ENCODE measurements at regions not wholly inside any gene's neighbourhood (a gene's known extent, or its start where the extent isn't known, plus 50 kb on each side); places are given as distances from the start of the nearest gene placed in this dataset.
"Not testable (repeated sequence)": the region's sequence is repeated elsewhere in the genome, so short reads cannot be mapped to it uniquely, and the experiment has no call there.

DNA sequence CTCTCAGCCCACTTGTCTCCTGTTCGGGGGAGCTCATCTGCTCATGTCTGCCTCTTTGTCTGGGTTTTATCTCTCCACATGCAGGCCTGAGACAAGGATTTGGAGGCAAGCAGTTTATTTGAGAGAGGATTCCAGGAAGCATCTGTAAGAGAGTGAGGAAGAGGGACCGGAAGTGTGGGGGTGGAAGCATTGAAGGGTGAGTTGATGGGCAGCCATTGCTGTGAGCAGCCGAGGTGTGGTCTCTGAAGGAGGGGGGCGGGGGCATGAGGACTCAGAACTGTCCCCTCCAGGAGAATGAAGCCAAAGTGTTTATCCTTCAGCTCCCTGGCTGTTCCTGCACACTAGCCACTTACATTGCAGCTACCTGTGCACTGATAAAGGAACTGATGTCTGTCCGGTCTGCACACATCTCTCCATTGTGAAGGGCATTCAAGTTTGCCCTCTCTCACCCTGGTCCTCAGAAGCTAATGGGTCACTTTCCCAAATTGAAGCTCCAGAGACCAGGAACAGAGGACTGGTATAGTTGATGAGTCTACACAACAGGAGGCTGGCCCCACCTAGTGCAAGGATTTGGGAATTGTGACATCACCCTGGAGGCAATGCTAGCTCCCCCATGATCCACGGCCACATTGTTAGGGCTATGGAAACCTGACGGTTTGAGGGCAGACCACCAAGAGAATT, 100.5 kb upstream of the FOXA2 start:
- no peak for DNase-seq
- Mint-ChIP-seq H3K4me3 (no peak overlapping the region), H3K27me3 (no peaks in the 10 kb centered on the region), H3K27ac (no peak overlapping the region), H3K4me1 (peaks cover 2% of the 10 kb centered on the region), H3K9me3 (no peaks in the 10 kb centered on the region), H3K36me3 (ENCODE audit: low read depth) (no peaks in the 10 kb centered on the region)
- intact Hi-C loops (cut with micrococcal nuclease), result no loop called here

DNA sequence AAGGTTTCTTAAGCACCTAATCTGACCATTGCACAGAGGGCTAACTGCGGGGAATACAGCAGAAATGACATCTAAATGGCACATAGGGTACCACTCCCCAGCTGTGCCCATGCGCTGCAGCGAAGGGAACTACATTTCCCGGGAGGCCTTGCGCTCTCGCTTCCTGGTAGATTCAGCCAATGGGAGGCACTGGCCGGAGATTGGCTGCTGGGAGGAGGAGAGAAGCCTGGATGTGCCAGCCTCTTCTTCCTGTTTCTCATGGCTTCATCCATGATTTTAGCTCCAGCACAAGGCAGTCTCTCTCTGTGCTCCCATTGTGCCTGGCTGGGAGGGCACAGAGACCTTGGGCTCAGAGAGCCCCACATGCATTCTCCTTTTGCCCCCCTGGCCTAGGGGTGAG, 101.7 kb upstream of the FOXA2 start:
- Mint-ChIP-seq H3K4me3 (no peak overlapping the region), H3K27ac (no peak overlapping the region), H3K9me3 (no peaks in the 10 kb centered on the region), H3K4me1 (peaks cover 2% of the 10 kb centered on the region), H3K36me3 (ENCODE audit: low read depth) (no peaks in the 10 kb centered on the region), H3K27me3 (no peaks in the 10 kb centered on the region)
- no peak for DNase-seq
- intact Hi-C loops (cut with micrococcal nuclease), result no loop called here

- Mint-ChIP-seq H3K27ac (no peak overlapping the region), H3K27me3 (no peaks in the 10 kb centered on the region), H3K4me1 (peaks cover 2% of the 10 kb centered on the region), H3K4me3 (no peak overlapping the region), H3K36me3 (ENCODE audit: low read depth) (no peaks in the 10 kb centered on the region), H3K9me3 (no peaks in the 10 kb centered on the region)
- no peak for DNase-seq
- intact Hi-C loops (cut with micrococcal nuclease), result no loop called here
Measured at GRCh38 chr20:22687676-22688349, 103.4 kb upstream of the FOXA2 start.

GRCh38 chr20:22688485-22688884, 104.1 kb upstream of the FOXA2 start:
- Mint-ChIP-seq H3K4me3 (no peak overlapping the region), H3K36me3 (ENCODE audit: low read depth) (no peaks in the 10 kb centered on the region), H3K4me1 (peaks cover 2% of the 10 kb centered on the region), H3K9me3 (no peaks in the 10 kb centered on the region), H3K27ac (no peak overlapping the region), H3K27me3 (no peaks in the 10 kb centered on the region)
- DNase-seq, result no peak
- intact Hi-C loops (cut with micrococcal nuclease), result no loop called here

- Mint-ChIP-seq H3K9me3 (no peaks in the 10 kb centered on the region), H3K27me3 (no peaks in the 10 kb centered on the region), H3K4me1 (peaks cover 2% of the 10 kb centered on the region), H3K27ac (no peak overlapping the region), H3K36me3 (ENCODE audit: low read depth) (no peaks in the 10 kb centered on the region), H3K4me3 (no peak overlapping the region)
- DNase-seq, result no peak
- intact Hi-C loops (cut with micrococcal nuclease), result no loop called here
Measured at GRCh38 chr20:22689266-22689665, 104.9 kb upstream of the FOXA2 start.

DNA sequence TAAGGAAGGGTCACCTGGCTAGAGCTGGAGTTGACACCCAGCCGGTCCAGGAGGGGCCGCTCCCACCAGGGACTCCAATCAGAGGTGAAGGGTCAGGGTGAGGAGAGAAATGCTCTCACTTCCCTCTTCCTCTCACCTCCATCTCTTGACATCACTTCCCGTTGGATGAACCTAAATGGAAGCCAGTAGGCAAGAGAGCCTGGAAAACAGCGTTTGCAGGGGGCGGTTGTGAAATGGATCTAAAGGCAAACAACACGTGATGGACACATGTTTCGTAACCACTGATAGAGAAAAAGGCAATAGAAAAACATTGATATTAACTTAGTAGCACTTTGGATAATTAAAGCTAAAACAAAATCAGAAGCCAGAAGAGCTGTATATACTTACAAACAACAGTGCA, 105.6 kb upstream of the FOXA2 start:
- intact Hi-C loops (cut with micrococcal nuclease), result no loop called here
- Mint-ChIP-seq H3K4me1 (no peaks in the 10 kb centered on the region), H3K4me3 (no peak overlapping the region)

DNA sequence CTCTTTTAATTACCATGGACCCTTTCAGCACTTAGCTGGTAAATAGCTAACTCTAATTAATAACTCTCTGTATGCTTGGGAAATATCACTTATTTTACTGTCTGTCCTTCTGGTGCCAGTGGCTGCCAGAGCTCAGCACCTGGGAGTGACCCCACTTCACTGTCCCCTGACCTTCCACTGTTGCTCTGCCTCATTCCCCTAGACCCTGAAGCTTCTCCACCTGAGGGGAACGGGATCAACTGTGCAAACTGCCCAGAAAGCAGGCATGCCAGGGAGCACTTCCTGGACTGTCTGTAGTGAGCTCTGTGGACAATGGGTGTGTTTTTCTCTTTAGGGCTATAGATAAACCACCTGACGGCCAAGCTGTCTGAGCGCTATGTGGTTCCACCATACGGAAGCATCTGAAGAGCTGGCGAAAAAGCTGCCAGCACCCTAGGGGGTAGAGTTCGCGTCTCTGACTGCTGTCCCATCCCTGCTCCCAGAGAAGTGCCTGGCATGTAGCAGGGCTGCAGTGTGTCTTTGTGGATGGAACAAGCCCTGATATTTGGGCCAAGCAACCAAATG, 106.3 kb upstream of the FOXA2 start:
- Mint-ChIP-seq H3K4me3 (no peak overlapping the region), H3K27me3 (no peaks in the 10 kb centered on the region), H3K9me3 (no peaks in the 10 kb centered on the region), H3K27ac (no peak overlapping the region), H3K4me1 (no peaks in the 10 kb centered on the region), H3K36me3 (ENCODE audit: low read depth) (no peaks in the 10 kb centered on the region)
- no peak for DNase-seq
- intact Hi-C loops (cut with micrococcal nuclease), result loop anchor here (1.0 kb wide), 1 partner anchor 545 kb away; no protein-coding TSS in a partner anchor

More for the DNA sequence above, 105.6 kb upstream of the FOXA2 start:
- no peaks in the 10 kb centered on the region for H3K27me3 Mint-ChIP-seq
- no peaks in the 10 kb centered on the region for H3K9me3 Mint-ChIP-seq
- no peak overlapping the region for H3K27ac Mint-ChIP-seq
- no peak for DNase-seq
- no peaks in the 10 kb centered on the region for H3K36me3 Mint-ChIP-seq (ENCODE audit: low read depth)

DNA sequence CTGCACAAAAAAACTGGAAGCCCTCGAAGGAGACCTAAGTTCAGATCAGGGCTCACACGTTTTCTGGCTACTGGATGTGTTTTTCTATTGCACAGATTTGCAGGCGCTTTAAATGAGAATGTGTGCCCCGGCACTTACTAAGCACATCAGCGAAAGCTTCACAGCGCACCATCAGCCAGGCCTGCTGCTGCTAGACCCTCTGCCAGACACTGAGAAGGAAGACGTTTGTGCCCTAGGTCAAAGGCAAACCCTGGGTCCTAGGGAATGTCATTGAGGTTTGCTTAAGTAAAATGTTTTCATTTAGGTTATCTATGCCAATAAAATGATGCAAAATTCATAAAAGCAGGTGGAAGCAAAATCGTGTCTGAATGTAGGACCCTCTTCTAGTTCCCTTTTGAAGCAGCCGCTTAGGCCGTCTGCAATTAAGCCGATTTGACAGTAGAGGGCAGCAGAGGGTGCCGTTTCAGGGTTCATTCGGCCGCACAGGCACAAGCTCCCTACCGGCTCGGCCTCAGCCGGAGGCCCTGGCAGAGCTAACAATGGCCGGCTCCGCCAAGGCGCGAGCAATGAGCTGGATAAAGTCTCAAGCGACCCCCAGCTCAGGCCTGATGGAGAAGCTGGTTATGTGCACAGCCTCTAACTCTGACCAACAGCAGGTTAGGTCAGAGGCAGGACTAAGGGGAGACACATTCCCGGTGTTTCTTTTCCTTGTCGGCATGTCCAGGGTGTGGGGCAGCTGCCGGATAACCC, 107.2 kb upstream of the FOXA2 start:
- H3K27ac Mint-ChIP-seq, result no peak overlapping the region
- no peaks in the 10 kb centered on the region for H3K4me1 Mint-ChIP-seq
- H3K9me3 Mint-ChIP-seq, result no peaks in the 10 kb centered on the region
- H3K27me3 Mint-ChIP-seq, result no peaks in the 10 kb centered on the region
- H3K4me3 Mint-ChIP-seq, result no peak overlapping the region
- no peaks in the 10 kb centered on the region for H3K36me3 Mint-ChIP-seq (ENCODE audit: low read depth)
- intact Hi-C loops (cut with micrococcal nuclease), result loop anchor here (1.0 kb wide), 1 partner anchor 544 kb away; no protein-coding TSS in a partner anchor
- peak; percentile 86 for DNase-seq

GRCh38 chr20:22692119-22692475, 107.7 kb upstream of the FOXA2 start:
- Mint-ChIP-seq H3K9me3 (no peaks in the 10 kb centered on the region), H3K36me3 (ENCODE audit: low read depth) (no peaks in the 10 kb centered on the region), H3K4me1 (no peaks in the 10 kb centered on the region), H3K27ac (no peak overlapping the region), H3K27me3 (no peaks in the 10 kb centered on the region), H3K4me3 (no peak overlapping the region)
- intact Hi-C loops (cut with micrococcal nuclease), result no loop called here
- DNase-seq, result no peak

- H3K27me3 Mint-ChIP-seq; H3K4me1 Mint-ChIP-seq; intact Hi-C loops (cut with micrococcal nuclease); H3K27ac Mint-ChIP-seq; H3K36me3 Mint-ChIP-seq (ENCODE audit: low read depth); H3K4me3 Mint-ChIP-seq; H3K9me3 Mint-ChIP-seq; DNase-seq: not testable (repeated sequence)
Measured at GRCh38 chr20:22692620-22693019, 108.2 kb upstream of the FOXA2 start.

GRCh38 chr20:22696759-22697158, 112.4 kb upstream of the FOXA2 start:
- intact Hi-C loops (cut with micrococcal nuclease), result no loop called here
- H3K27ac Mint-ChIP-seq, result no peak overlapping the region
- no peaks in the 10 kb centered on the region for H3K4me1 Mint-ChIP-seq
- H3K36me3 Mint-ChIP-seq (ENCODE audit: low read depth), result no peaks in the 10 kb centered on the region
- DNase-seq, result no peak
- no peaks in the 10 kb centered on the region for H3K9me3 Mint-ChIP-seq
- H3K4me3 Mint-ChIP-seq, result no peak overlapping the region
- no peaks in the 10 kb centered on the region for H3K27me3 Mint-ChIP-seq

DNA sequence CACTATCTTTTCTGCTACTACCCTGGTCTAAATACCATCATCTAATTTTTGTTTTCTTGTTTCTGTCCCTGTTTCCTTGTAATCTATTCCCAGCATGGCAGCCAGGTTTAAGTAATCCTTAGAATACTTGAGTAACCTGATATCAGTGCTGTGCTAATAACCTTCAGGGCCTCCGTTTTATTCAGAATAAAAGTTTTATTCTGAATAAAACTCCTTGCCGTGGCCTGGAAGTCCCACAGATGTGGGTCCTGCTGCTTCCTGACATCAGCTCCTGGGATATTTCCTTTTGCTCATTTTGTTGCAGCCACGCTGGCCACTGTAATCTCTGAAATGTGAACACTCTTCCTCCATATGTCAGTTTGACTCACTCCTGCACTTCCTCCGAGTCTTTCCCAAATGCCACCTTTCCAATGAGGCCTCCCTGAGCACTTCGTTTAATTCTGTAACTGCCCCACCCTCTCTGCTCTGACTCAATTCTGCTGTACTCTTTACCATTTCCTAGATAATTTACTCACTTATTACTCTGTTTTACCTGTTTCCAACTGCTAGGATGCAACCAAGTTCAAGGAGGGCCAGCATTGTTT, 114.0 kb upstream of the FOXA2 start:
- Mint-ChIP-seq H3K27me3 (no peaks in the 10 kb centered on the region), H3K36me3 (ENCODE audit: low read depth) (no peaks in the 10 kb centered on the region), H3K27ac (no peak overlapping the region), H3K4me1 (no peaks in the 10 kb centered on the region), H3K9me3 (no peaks in the 10 kb centered on the region), H3K4me3 (no peak overlapping the region)
- intact Hi-C loops (cut with micrococcal nuclease), result no loop called here
- no peak for DNase-seq

DNA sequence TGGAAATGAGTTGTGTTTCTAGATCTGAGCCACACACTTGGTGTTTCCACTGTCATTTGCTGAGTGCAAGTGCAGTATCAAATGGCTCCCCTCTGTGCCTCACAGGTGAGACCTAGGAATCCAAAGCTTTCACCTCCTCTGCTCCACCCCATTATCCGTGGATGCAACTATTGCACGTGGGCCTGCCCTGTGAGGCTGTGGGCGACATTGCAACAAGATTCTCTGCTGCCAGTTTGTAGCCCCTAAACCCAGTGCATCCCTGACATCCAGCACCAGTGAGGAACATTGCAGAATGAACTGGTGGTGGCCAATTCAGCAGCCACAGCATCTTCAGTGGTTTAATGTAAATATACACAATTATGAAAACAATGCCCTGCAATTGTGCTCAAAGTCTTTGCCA, 115.0 kb upstream of the FOXA2 start:
- DNase-seq, result no peak
- H3K27ac Mint-ChIP-seq, result no peak overlapping the region
- no peaks in the 10 kb centered on the region for H3K4me1 Mint-ChIP-seq
- no peaks in the 10 kb centered on the region for H3K36me3 Mint-ChIP-seq (ENCODE audit: low read depth)
- no peaks in the 10 kb centered on the region for H3K9me3 Mint-ChIP-seq
- H3K4me3 Mint-ChIP-seq, result no peak overlapping the region
- no peaks in the 10 kb centered on the region for H3K27me3 Mint-ChIP-seq
- intact Hi-C loops (cut with micrococcal nuclease), result no loop called here

- no peak overlapping the region for H3K27ac Mint-ChIP-seq
- no peak for DNase-seq
- no peaks in the 10 kb centered on the region for H3K27me3 Mint-ChIP-seq
- no peaks in the 10 kb centered on the region for H3K36me3 Mint-ChIP-seq (ENCODE audit: low read depth)
- H3K4me1 Mint-ChIP-seq, result no peaks in the 10 kb centered on the region
- intact Hi-C loops (cut with micrococcal nuclease), result no loop called here
- H3K4me3 Mint-ChIP-seq, result no peak overlapping the region
- no peaks in the 10 kb centered on the region for H3K9me3 Mint-ChIP-seq
Measured at GRCh38 chr20:22700367-22700766, 116.0 kb upstream of the FOXA2 start.

Measured in activated CD4-positive, alpha-beta T cell treated with anti-CD3 and anti-CD28 coated beads, Interleukin-2, amount 10 ng/mL, durations not matched to agents 24 days and 14 days (primary cell).